22Rv1 (cell line): ENCODE measurements at regions not wholly inside any gene's neighbourhood (a gene's known extent, or its start where the extent isn't known, plus 50 kb on each side); places are given as distances from the start of the nearest gene placed in this dataset.

ENCODE experiments used
- ZFX ChIP-seq: fragments of 450-650 bp; IDR thresholded peaks from 2 replicates; pipeline ENCODE4 v1.6.1; 2017; ENCODE audit warnings: antibody characterized with exemption, borderline replicate concordance
- TF ChIP-seq, protein P1 (sequence below): fragments of 450-650 bp; IDR thresholded peaks from 2 replicates; pipeline ENCODE4 v1.5.1; 2017; ENCODE audit warnings: mild to moderate bottlenecking

DNA sequence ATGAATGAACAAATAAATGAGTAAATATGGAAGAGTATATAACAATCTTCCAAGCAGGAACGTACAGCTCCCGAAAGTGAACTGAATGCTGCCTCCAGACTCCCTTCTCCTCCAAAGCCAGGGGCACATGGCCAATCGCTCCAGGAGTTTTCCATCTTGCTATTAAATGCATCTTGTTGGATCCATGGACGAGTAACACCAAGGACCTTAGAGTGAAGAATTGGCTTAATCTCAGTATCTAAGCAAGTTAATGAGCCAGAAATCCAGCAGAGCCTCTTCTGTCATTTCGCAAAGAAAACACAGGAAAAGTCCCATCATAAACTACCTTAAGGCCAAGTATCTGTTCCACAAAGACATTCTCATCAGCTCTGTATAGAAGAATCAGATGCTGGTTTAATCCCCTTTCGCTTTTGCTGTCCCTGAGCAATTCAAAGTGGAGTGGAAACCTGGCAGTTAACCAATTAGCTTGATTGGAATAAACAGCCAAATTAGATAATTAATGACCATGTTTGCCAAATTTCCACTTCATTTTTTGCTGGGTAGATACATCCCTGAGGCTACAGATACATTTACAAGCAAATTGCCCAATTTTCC lies 116.0 kb downstream of the MIS18A start:
- TF ChIP-seq, protein P1, sequence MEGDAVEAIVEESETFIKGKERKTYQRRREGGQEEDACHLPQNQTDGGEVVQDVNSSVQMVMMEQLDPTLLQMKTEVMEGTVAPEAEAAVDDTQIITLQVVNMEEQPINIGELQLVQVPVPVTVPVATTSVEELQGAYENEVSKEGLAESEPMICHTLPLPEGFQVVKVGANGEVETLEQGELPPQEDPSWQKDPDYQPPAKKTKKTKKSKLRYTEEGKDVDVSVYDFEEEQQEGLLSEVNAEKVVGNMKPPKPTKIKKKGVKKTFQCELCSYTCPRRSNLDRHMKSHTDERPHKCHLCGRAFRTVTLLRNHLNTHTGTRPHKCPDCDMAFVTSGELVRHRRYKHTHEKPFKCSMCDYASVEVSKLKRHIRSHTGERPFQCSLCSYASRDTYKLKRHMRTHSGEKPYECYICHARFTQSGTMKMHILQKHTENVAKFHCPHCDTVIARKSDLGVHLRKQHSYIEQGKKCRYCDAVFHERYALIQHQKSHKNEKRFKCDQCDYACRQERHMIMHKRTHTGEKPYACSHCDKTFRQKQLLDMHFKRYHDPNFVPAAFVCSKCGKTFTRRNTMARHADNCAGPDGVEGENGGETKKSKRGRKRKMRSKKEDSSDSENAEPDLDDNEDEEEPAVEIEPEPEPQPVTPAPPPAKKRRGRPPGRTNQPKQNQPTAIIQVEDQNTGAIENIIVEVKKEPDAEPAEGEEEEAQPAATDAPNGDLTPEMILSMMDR: no peak
- no peak for TF ChIP-seq ZFX
